Left colon (tissue), 2 donors: ENCODE measurements at regions not wholly inside any gene's neighbourhood (a gene's known extent, or its start where the extent isn't known, plus 50 kb on each side); places are given as distances from the start of the nearest gene placed in this dataset.

Experiments
- ATAC-seq: fragments of 200-7000 bp; cut with Tn5 transposase; one replicate; pipeline ENCODE4 v1.9.1; 2020; ENCODE audit warnings: mild to moderate bottlenecking, moderate library complexity
- DNase-seq, 2 donors: peaks; one replicate each; pipeline ENCODE4 v3.0.0-alpha.2; 2020
- intact Hi-C, 2 donors: fragments of 100-400 bp; cut with DNase I in 1 of 2; cut with micrococcal nuclease in 1 of 2; formaldehyde crosslinking; loops; one replicate each; pipeline versions ENCODE4 v1.11.2 to v1.14.0; 2022; cut with DNase I, micrococcal nuclease
- donor health status: DM: no; HTN: no; CAD: no.
- donor health status: DM: yes; HTN: yes; CAD: no.

DNA sequence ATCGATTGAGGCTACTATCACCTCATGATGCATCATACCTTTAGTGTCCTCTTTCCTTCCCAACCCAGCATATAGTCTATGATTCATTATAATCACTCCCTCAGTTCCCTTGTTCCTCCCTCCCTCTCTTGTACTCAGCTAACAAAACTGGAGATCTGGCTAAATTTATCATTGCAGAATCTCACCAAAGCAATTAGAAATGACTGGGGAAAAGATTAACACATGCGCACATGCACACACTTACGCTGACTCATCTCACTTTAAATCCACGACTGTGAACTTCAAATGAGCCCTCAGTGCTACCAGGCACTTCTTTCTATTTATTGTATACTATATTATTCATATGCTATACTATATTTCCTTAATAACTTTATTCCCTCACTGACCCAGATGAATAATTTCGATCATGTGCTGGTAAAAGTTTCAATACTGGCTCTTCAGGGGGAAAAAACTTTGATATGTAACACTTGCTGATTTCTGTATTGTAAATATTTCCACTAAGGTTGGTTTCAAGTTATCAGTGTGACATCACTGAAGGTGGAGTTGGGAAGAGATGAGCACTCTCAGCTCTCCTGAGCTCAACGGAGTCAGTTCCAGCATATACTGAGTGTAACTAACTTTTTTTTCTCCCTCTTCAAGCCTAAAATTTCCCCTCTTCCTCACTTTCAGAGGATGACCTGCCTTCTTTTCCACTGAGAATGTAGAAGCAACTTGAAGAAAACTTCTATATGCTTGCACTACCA, 613.7 kb upstream of the B3GALT2 start:
- no peak for ATAC-seq
- intact Hi-C loops, result no loop called here
- no peak for DNase-seq

- DNase-seq, result no peak
- intact Hi-C loops, result no loop called here
- ATAC-seq, result no peak
These were observed 613.0 kb upstream of the B3GALT2 start for GRCh38 chr1:193799371-193799770.

GRCh38 chr1:193794239-193794638, 607.8 kb upstream of the B3GALT2 start:
- ATAC-seq (peak; percentile 67), DNase-seq (no peak)

DNA sequence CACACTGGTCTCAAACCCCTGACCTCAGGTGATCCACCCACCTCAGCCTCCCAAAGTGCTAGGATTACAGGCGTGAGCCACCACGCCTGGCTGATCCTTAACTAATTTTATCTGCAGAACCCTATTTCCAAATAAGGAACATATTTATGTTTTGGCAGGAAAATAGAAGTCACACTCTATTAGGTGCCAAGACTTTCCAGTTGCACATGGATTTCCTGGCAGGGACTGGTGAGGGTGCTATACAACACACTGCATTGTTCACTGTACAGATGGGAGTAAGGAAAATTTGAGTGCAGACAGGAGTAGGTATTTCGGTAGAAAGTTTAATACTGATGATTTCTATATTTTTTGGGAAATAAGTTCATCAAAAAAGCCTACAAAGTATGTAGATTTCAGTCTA, 605.3 kb upstream of the B3GALT2 start:
- DNase-seq, result no peak
- no peak for ATAC-seq
- intact Hi-C loops, result no loop called here

More at GRCh38 chr1:193794239-193794638, 607.8 kb upstream of the B3GALT2 start:
- intact Hi-C loops, result no loop called here

DNA sequence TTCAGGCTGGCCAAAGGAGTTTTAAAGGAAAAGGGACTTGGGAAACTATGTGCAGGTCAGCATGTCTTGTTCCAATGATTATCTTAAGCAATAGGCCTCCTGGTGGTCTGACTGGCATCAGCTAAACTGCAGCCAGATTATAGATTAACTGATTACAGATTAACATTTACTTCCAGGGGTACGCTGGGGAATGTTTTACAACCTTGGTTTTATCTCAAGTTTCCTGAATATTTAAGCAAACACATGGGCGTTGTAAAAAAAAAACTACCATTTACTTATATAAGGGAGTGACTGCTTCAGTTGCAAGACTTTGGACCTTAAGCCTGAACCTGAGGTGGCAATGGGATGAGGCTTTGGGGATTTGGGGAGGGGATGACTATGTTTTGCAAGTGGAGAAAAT, 600.6 kb upstream of the B3GALT2 start:
- DNase-seq, result peak; percentile 25 to 33
- ATAC-seq, result peak; percentile 84
- intact Hi-C loops, result no loop called here

DNA sequence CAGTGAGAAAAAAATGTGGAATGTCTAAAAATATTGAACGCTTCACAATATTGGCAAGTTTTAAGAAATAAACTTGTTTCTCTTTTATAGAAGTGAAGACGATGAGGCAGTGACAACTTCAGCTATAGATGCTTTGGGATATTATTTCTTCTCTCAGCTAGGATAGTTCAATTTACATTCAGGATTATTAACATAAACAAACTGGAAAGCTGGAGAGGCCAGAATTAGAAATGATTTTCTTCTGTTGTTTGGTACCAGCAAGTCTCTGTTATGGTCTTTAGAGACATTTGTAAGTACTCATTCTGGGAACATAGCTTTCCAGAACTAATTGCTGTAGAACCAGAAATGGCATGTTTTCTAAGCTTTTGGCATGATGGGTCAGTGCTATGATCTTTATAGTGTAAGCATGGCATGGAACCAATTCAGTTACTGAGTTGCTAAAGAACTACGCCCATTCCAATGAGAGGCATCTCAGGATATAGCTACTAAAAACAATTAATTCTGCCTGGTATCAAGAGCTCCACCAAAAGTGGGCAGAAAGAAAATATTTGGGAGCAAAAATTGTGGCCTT, 599.5 kb upstream of the B3GALT2 start:
- ATAC-seq, result peak; percentile 62
- no peak for DNase-seq
- intact Hi-C loops, result no loop called here

- no peak for DNase-seq
- ATAC-seq, result no peak
- intact Hi-C loops, result no loop called here
These were observed 588.3 kb upstream of the B3GALT2 start for GRCh38 chr1:193774536-193775323.

GRCh38 chr1:193771596-193771995, 585.2 kb upstream of the B3GALT2 start:
- no peak for DNase-seq
- peak; percentile 36 for ATAC-seq
- intact Hi-C loops, result no loop called here

DNA sequence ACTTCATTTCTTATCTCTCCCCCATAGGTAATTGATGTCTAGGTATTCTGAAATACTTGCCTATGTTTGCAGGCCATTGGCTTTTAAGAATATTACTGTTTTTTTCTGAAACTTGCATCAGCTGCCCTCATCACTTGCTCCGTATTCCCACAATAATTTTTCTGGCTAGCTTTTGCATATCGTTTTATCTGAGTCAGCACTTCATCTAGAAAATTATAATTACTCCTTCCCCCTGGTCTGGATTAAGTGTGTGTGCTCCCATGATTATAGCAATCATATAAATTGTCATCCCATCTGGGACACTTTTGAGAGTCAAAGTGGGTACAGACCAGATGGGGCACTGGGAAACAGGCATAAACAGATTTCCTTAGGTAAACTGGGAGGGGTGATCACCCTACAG, 583.2 kb upstream of the B3GALT2 start:
- DNase-seq, result no peak
- no peak for ATAC-seq
- intact Hi-C loops, result no loop called here

DNA sequence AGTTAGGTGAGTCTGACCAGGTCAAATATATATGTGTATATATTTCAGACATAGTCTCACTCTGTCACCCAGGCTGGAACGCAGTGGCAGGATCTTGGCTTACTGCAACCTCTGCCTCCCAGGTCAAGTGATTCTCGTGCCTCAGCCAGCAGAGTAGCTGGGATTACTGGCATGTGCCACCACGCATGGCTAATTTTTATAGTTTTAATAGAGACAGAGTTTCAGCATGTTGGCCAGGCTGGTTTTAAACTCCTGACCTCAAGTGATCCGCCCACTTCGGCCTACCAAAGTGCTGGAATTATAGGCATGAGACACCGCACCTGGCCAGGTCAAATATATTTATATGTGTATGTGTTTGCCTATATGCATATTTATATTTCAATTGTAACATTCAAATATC, 581.5 kb upstream of the B3GALT2 start:
- ATAC-seq (no peak), DNase-seq (no peak)
- intact Hi-C loops, result no loop called here

DNA sequence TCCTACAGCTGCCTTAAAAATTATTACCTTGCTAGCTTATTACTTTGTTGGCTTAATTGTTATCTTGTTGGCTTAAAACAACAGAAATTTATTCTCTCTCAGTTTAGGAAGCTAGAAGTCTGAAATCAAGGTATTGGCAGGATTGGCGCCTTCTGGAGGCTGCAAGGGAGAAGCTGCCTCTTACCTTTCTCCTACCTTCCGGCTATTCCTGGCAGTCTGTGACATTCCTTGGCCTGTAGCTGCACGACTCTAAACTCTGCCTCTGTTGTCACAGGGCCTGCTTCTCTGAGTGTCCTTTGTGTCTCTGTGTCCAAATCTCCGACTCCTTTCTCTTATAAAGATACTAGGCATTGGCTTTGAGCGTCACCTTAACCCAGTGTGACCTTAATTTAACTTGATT, 579.9 kb upstream of the B3GALT2 start:
- intact Hi-C loops, result no loop called here
- DNase-seq (no peak), ATAC-seq (no peak)

GRCh38 chr1:193763266-193763665, 576.9 kb upstream of the B3GALT2 start:
- no peak for DNase-seq
- intact Hi-C loops, result no loop called here
- no peak for ATAC-seq

DNA sequence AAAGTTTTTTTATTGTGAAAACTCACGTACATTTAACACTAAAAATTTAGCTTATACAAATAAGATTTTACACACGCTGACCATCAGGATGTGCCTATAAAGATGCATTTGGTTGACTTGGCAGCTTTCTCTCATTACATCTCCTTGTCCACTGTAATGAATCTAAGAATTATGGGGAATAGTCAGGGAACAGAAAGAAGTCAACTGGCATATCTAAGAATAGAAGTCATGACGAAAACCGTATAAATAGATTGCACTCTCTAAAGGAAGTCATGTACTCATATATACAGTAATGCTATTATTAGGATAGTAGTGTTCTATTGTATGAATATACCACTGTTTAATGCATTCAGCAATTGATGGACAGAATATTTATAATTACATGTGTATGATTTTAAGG, 575.8 kb upstream of the B3GALT2 start:
- DNase-seq, result no peak
- intact Hi-C loops, result no loop called here
- ATAC-seq, result no peak

- DNase-seq (no peak), ATAC-seq (no peak)
- intact Hi-C loops, result no loop called here
These were observed 569.0 kb upstream of the B3GALT2 start for GRCh38 chr1:193755441-193755840.

GRCh38 chr1:193754732-193755427, 568.5 kb upstream of the B3GALT2 start:
- DNase-seq, result no peak
- intact Hi-C loops, result no loop called here
- no peak for ATAC-seq

DNA sequence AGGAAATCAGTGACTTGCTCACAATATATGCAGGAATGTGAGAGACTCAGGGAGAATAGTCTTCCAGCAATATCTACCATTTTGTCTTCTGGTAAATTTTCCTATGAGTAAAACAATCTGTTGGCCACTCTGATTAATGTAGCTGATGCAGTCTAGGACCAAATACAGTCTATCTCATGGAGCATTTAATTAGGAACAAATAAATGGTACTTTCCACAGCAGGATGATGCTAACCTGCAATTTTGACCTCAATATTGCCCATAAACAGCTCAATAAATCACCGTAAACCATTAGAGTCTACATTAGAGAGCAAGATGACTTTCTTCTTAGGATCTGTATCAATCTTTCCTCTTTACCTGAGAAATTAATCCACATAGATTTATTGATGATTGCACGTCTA, 567.7 kb upstream of the B3GALT2 start:
- DNase-seq, result no peak
- ATAC-seq, result no peak
- intact Hi-C loops, result no loop called here

DNA sequence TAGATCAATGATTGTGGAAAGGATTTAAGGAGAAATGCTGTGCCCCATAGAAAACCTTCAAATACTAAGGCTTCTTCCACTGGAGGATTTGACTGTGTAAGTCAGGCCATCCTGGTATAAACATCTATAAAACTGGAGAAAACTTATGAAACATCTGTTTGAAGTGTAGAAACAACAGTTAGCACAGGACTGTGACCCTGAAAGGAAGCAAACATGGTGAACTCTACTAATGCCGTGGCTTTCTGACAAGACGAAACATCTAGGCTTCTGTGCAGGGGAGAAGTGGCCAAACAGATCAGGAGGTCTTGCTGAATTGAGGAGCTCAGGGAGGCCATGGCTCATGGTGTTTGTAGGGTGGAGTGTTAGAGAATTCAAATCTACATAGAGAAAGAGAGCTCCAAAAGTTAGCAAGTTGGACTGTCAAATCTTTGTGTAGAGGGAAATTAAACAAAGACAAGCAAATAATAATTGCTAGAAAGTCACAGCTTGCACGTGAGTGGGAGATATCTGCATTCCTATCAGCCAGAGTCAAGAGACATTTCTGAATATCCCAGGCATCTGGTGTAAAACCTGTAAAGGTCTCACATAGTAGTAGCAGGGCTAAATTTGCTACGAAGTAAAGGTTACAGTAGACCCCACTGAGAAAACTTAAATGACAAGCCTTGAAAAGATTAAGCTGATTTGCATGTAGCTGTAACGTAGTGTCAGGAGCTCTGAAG, 566.8 kb upstream of the B3GALT2 start:
- DNase-seq (no peak), ATAC-seq (no peak)
- intact Hi-C loops, result no loop called here

DNA sequence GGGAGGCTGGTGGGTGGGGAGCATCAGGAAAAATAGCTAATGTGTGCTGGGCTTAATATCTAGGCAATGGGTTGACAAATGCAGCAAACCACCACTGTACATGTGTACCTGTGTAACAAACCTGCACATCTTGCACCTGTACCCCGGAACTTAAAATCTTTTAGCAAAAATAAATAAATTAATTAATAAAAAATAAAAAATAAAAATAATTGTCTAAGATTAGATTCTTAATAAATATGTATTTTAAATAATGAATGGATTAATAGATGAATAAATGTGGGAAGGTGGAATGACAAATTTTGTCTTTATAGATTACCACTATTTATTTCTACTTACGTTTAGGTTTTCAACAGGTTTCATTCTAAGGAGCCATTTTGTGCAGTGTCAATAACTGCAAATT, 563.5 kb upstream of the B3GALT2 start:
- ATAC-seq, result no peak
- intact Hi-C loops, result no loop called here

DNA sequence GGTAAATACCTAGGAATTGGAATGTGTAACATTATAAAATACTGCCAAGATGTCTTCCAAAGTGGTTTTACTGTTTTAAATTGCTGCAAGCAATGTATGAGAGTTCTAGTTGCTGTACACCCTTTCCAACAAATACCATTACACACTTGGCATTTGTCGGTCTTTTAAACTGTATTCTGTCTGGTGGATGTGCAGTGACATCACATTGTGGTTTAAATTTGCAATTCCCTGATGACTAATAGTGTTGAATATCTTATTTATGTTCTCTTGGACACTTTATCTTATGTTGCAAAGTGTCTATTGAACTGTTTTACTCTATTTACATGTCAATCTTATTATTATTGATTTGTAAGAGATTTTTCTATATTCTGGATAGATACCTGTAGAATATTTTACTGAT, 561.2 kb upstream of the B3GALT2 start:
- ATAC-seq, result no peak
- intact Hi-C loops, result no loop called here
- no peak for DNase-seq

More for the DNA sequence above, 563.5 kb upstream of the B3GALT2 start:
- no peak for DNase-seq
